NCI-H345 treated with DMSO at 0.1 percent for 48 hours (cell line): ENCODE measurements at regions not wholly inside any gene's neighbourhood (a gene's known extent, or its start where the extent isn't known, plus 50 kb on each side); places are given as distances from the start of the nearest gene placed in this dataset.

ENCODE experiments used
- DNase-seq: peaks from one replicate; lab custom pipeline; 2025; ENCODE audit not compliant: unreplicated experiment; lab: John Stamatoyannopoulos, UW

- DNase-seq: no peak
Measured at GRCh38 chrX:7789200-7789599, 53.8 kb upstream of the VCX start.

DNA sequence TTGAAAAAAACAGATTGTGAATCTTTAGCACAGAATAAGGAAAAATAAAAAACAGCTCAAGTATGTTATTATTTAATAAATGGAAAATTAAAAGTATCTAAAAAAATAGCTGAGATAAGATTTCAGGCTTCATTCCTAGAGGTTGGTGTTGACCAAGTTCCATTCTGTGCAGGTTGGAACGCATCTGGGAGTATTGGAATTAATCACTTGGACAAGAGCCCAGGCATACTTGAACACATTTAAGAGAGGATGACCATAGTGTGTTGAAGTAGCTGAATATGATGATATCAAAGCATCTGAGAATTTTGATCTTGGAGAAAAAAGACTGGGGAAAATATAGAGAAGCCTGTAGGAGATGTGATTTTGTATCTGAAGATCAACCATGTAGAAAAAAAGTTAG lies 54.6 kb upstream of the VCX start:
- DNase-seq: no peak

DNA sequence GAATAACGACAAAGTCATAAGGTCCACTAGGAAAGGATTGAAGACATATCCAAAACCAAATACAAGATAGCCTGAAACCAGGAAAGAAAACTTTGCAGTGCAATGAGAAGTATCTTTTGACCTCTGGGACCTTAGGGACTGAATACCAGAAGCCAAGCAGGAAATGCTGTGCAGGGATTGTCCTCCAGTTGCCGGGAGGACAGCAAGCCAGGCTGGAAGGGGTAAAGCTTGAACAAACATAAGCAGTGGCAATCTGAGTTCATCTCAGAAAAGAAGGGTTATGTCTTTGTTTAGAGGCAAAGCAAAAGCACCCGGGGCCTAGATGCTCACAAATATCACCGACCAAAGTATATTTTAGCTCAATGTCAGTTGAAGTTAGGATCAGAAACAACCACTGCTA lies 55.3 kb upstream of the VCX start:
- no peak for DNase-seq

DNA sequence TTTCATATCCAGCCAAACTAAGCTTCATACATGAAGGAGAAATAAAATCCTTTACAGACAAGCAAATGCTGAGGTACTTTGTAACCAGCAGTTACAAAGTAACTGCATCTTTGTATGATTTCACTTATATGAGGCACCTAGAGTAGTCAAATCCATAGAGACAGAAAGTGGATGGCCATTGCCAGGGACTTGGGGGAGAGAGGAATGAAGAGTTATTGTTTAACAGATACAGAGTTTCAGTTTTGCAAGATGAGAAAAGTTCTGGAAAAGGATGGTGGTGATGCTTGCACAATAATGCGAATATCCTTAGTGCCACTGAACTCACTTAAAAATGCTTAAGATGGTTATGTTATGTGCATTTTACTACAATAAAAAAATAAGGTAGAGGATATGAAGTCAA lies 58.4 kb upstream of the VCX start:
- no peak for DNase-seq

- no peak for DNase-seq
Measured at GRCh38 chrX:7779644-7780043, 63.3 kb upstream of the VCX start.

DNA sequence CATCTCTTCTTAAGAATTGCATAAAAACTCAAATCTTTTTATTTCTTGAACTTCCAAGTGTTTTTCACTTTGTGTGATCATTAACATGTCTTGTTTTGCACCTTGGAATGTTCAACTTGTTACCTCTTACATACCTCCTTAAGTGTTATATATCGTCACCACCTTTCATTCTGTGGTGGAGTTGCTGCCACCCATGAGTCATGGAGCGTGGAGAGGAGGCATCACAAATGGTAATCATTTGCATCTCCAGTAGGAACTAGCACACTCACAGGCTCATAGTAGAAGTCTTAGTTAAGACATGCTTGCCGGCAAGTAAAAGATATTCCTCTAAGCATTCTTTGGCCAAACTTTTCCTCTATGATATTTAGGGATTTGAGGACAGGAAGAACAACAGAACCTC lies 67.0 kb upstream of the VCX start:
- no peak for DNase-seq

- no peak for DNase-seq
Measured at GRCh38 chrX:7771788-7772438, 71.1 kb upstream of the VCX start.

GRCh38 chrX:7759830-7760229 lies 83.1 kb upstream of the VCX start:
- DNase-seq: no peak

- DNase-seq: no peak
Measured at GRCh38 chrX:7746856-7747255, 96.1 kb upstream of the VCX start.

GRCh38 chrX:7730071-7730470 lies 112.9 kb upstream of the VCX start:
- no peak for DNase-seq

GRCh38 chrX:7720519-7720918 lies 122.5 kb upstream of the VCX start:
- no peak for DNase-seq

- DNase-seq: no peak
Measured at GRCh38 chrX:7714351-7714750, 128.6 kb upstream of the VCX start.

DNA sequence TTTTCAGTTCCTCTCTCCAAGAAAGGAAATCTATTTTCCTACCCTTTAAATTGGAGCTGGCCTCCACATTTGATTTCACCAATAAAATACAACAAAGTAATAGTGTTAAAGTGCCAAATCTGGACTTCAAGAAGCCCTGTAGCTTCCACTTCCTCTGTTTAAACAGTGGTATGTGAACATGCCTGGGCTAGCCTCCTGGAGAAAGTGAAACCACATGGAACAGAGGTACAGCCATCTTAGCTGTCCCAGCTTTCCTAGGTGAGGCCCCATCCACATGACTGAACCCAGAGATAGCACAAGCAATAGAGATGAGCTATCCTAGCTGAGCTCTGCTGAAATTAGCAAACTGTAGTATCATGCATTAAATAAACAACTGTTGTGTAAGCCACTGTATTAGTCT lies 131.8 kb upstream of the VCX start:
- no peak for DNase-seq

- no peak for DNase-seq
Measured at GRCh38 chrX:7709845-7710244, 133.1 kb upstream of the VCX start.

- DNase-seq: no peak
Measured at GRCh38 chrX:7706032-7706431, 136.9 kb upstream of the VCX start.

GRCh38 chrX:7704205-7704604 lies 138.8 kb upstream of the VCX start:
- no peak for DNase-seq

DNA sequence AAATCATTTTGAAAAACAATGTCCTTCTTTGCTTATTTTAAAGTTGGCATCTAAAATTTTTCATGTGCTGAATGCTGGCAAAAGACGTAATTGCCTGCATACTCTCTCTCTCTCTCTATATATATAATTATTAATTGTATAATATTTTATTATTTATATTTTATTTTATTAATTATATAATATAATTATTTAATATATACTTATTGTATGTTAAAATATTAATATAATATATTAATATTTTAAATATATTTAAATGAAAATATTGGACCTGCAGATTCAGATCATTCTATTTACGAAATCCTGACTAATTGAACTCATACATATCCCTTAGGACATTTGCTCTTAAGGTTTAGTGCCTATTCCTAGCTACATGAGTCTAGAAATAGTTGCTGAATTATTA lies 144.7 kb upstream of the VCX start:
- no peak for DNase-seq

DNA sequence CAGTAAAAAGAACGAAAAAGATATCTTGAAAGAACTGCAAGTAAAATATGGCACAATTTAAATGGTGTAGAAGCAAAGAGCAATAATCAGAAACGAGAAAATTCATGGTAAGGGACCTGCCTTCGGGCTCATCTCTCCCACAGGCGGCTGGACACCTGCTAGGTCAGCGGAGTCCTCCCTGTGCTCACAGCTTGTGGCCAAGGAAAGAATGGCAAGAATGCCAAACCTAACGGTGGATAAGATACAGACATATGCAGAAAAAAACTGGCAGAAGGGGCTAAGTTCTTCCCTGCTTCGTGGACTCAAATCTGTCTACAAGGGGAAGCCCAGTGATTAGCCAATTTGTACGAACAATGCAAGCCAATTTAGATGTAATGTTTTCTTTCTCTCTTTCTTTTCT lies 152.1 kb upstream of the VCX start:
- DNase-seq: no peak

GRCh38 chrX:7689791-7690412 lies 153.1 kb upstream of the VCX start:
- peak; percentile 81 for DNase-seq

GRCh38 chrX:7680181-7680580 lies 162.8 kb upstream of the VCX start:
- DNase-seq: no peak

- DNase-seq: no peak
Measured at GRCh38 chrX:7654316-7654715, 188.7 kb upstream of the VCX start.

DNA sequence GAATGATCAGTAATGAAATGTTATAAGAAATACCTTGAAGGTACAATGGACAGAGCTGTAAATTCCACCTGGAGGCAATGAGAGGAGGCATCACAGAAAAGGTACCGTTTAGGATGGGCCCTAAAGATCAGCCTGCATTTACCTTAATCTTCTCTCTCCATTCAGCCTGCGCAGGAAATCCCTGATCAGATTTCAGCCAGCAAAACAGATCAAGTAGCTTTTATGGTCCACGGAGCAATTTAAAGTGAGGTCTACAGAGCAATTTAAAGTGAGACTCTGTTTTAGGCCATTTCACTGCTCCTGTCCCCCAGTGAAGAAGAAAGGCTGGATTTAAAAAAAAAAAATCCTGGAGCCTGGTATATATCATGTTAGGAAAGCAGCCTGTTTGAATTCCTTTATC lies 195.1 kb upstream of the VCX start:
- DNase-seq: no peak

DNA sequence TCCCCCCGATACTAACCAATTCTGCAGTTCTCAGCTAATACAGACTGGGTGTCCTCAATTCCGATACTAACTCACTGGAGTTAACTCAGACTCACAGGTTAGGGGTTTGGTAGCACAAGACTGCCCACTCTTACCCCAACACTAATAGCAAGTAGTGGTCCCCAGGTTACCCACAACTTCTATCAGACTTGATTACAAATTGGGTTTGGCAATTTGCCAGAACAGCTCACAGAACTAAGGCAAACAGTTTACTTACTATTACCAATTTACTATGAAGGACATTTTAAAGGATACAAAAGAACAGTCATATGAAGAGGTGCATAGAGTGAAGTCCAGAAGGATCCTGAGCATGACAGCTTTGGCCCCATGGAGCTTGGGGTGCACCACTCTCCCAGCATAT lies 201.8 kb upstream of the VCX start:
- no peak for DNase-seq
